Esophagus squamous epithelium (tissue), 5 donors: ENCODE measurements at regions not wholly inside any gene's neighbourhood (a gene's known extent, or its start where the extent isn't known, plus 50 kb on each side); places are given as distances from the start of the nearest gene placed in this dataset.
"Not testable (repeated sequence)": the region's sequence is repeated elsewhere in the genome, so short reads cannot be mapped to it uniquely, and the experiment has no call there.

Experiments used
- DNase-seq: peaks from one replicate; lab custom pipeline; 2025; lab: John Stamatoyannopoulos, UW
- H3K27ac ChIP-seq, 4 donors: fragments of 200-600 bp; sonication (generic); one replicate each; pipeline ENCODE4 v1.5.1; 2016 to 2019; ENCODE audit warnings: mild to moderate bottlenecking in 1 of 4
- H3K27me3 ChIP-seq, 4 donors: fragments of 200-600 bp; sonication (generic); 1 replicate in 3 of 4; 2 replicates in 1 of 4; pipeline versions ENCODE4 v1.5.1 to v1.6.0; 2017 to 2021; ENCODE audit warnings: antibody characterized with exemption in 1 of 4
- H3K36me3 ChIP-seq, 3 donors: fragments of 200-600 bp; sonication (generic); one replicate each; pipeline ENCODE4 v1.5.1; 2016 to 2019
- H3K4me1 ChIP-seq, 3 donors: fragments of 200-600 bp; sonication (generic); one replicate each; pipeline ENCODE4 v1.5.1; 2017 to 2019
- H3K4me3 ChIP-seq, 4 donors: fragments of 200-600 bp; sonication (generic); 1 replicate in 3 of 4; 2 replicates in 1 of 4; pipeline ENCODE4 v1.5.1; 2016 to 2019; ENCODE audit warnings: mild to moderate bottlenecking in 2 of 4, moderate library complexity in 1 of 4
- H3K9me3 ChIP-seq, 3 donors: fragments of 200-600 bp; sonication (generic); one replicate each; pipeline ENCODE4 v1.5.1; 2016 to 2019
- POLR2A ChIP-seq, 4 donors: fragments of 450-650 bp; IDR thresholded peaks; one replicate each; pipeline ENCODE4 v1.6.1; 2017; ENCODE audit warnings: antibody characterized with exemption in 4 of 4, mild to moderate bottlenecking in 4 of 4, moderate library complexity in 3 of 4
- WGBS, 2 donors: methylation state at CpG; one replicate each; pipeline ENCODE4 v1.1.5; 2018; 5-methylcytosine and 5-hydroxymethylcytosine counted together
- intact Hi-C: fragments of 100-400 bp; cut with DNase I; formaldehyde crosslinking; loops from one replicate; pipeline ENCODE4 v1.15.0; 2022
- TF ChIP-seq, protein P1 (sequence below), 6 experiments: fragments of 450-650 bp in 4 of 6; fragments of 200-600 bp in 2 of 6; sonication (generic) in 2 of 6; IDR thresholded peaks; one replicate each; pipeline ENCODE4 v1.5.1; 2016 to 2019; ENCODE audit warnings: antibody characterized with exemption in 6 of 6, mild to moderate bottlenecking in 4 of 6, moderate library complexity in 4 of 6
- donor health status: DM: yes; HTN: yes; CAD: no.

DNA sequence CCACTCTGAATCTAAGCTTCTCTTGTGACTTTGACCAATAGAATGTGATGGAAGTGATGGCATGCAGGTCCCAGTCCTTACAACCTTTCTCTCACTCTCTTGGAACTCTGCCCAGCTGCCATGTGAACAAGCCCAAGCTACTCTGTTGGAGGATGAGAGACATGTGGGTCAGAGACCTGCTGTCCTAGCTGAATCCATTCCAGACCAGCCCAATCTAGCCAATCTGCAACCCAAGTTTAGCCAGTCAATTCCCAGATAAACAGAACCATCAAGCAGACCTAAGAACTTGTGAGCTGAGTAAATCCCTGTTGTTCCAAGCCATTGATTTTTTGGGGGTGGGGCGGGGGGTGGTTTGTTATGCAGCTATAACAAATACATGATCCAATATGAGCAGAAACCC is 69.2 kb upstream of the GRK3 start:
- Histone ChIP-seq H3K27me3 (peaks cover 0 to 7% (median 0%) of the 10 kb centered on the region in 4 donors), H3K4me1 (no peaks in the 10 kb centered on the region), H3K9me3 (no peaks in the 10 kb centered on the region), H3K4me3 (no peak overlapping the region), H3K36me3 (peaks cover 0 to 8% (median 0%) of the 10 kb centered on the region in 3 donors), H3K27ac (no peak overlapping the region)
- no peak for TF ChIP-seq POLR2A (IDR thresholded peaks at IDR 0.05)
- TF ChIP-seq, protein P1, sequence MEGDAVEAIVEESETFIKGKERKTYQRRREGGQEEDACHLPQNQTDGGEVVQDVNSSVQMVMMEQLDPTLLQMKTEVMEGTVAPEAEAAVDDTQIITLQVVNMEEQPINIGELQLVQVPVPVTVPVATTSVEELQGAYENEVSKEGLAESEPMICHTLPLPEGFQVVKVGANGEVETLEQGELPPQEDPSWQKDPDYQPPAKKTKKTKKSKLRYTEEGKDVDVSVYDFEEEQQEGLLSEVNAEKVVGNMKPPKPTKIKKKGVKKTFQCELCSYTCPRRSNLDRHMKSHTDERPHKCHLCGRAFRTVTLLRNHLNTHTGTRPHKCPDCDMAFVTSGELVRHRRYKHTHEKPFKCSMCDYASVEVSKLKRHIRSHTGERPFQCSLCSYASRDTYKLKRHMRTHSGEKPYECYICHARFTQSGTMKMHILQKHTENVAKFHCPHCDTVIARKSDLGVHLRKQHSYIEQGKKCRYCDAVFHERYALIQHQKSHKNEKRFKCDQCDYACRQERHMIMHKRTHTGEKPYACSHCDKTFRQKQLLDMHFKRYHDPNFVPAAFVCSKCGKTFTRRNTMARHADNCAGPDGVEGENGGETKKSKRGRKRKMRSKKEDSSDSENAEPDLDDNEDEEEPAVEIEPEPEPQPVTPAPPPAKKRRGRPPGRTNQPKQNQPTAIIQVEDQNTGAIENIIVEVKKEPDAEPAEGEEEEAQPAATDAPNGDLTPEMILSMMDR (IDR thresholded peaks at IDR 0.05), result no peak
- no peak for DNase-seq
- 75 to 89% methylated on average over 1 of the region's 1 CpG for WGBS, 2 donors
- intact Hi-C loops, result no loop called here

DNA sequence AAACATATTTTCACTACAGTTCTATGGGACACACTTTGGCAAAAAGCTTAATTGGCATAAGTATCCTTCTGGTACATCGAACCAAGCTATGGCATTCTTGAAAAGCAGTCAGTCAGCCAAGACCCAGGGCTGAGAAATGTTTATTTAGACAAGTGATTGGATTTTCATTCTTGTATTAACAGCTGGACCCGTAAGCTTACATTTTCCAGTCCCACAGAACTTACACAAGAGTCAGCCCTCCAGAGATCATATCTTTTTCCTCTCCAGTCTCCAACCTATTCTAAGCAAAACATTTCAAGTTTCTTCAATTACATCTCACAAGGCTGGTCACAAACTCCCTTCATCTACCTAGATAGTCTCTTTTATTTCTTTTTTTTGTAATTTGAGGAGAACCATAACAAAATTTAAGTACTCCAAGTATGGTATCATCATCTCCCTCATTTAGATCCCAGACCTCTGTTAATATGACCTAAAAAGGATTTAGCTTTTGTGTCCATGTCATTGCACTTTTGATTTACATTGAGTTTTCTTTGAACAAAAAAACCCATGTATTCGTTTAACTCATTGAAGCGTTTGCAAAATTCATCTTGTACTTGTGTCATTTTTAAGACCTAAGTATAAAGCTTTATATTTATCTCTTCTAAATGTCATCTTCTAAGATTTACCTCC is 67.9 kb upstream of the GRK3 start:
- Histone ChIP-seq H3K27ac (no peak overlapping the region), H3K4me3 (no peak overlapping the region), H3K4me1 (no peaks in the 10 kb centered on the region), H3K27me3 (peaks cover 0 to 7% (median 0%) of the 10 kb centered on the region in 4 donors), H3K9me3 (no peaks in the 10 kb centered on the region), H3K36me3 (no peaks in the 10 kb centered on the region)
- 70 to 79% methylated on average over 4 of the region's 4 CpGs for WGBS, 2 donors
- intact Hi-C loops, result no loop called here
- TF ChIP-seq, protein P1 (IDR thresholded peaks at IDR 0.05), result no peak
- TF ChIP-seq POLR2A (IDR thresholded peaks at IDR 0.05), result no peak
- no peak for DNase-seq

- no peak for DNase-seq
- Histone ChIP-seq H3K4me1 (no peaks in the 10 kb centered on the region), H3K27ac (no peak overlapping the region), H3K9me3 (no peaks in the 10 kb centered on the region), H3K4me3 (no peak overlapping the region), H3K36me3 (no peaks in the 10 kb centered on the region), H3K27me3 (peaks cover 0 to 7% (median 0%) of the 10 kb centered on the region in 4 donors)
- intact Hi-C loops, result no loop called here
- TF ChIP-seq, protein P1 (IDR thresholded peaks at IDR 0.05), result no peak
- TF ChIP-seq POLR2A (IDR thresholded peaks at IDR 0.05), result no peak
- 38 to 67% methylated on average over 2 of the region's 2 CpGs for WGBS, 2 donors
These were observed 67.3 kb upstream of the GRK3 start for GRCh38 chr22:25497181-25497641.

- Histone ChIP-seq H3K4me3 (no peak overlapping the region), H3K27ac (no peak overlapping the region), H3K36me3 (no peaks in the 10 kb centered on the region), H3K27me3 (peaks cover 0 to 7% (median 0%) of the 10 kb centered on the region in 4 donors), H3K4me1 (no peaks in the 10 kb centered on the region), H3K9me3 (no peaks in the 10 kb centered on the region)
- no peak for TF ChIP-seq POLR2A (IDR thresholded peaks at IDR 0.05)
- TF ChIP-seq, protein P1 (IDR thresholded peaks at IDR 0.05), result no peak
- DNase-seq, result no peak
- intact Hi-C loops, result no loop called here
- WGBS, 2 donors, result 63 to 66% methylated on average over 2 of the region's 2 CpGs
These were observed 66.8 kb upstream of the GRK3 start for GRCh38 chr22:25497716-25498115.

DNA sequence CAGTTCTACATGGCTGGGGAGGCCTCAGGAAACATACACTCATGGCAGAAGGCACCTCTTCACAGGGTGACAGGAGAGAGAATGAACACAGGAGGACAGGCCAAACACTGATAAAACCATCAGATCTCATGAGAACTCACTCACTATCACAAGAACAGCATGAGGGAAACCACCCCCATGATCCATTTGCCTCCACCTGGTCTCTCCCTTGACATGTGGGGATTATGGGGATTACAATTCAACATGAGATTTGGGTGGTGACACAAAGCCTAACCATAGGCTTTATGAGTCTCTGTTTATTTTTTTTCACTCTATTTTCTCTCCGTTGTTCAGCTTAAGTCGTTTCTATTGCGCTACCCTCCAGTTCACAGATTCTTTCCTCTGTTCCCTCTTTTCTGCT is 63.8 kb upstream of the GRK3 start:
- intact Hi-C loops, H3K4me1 ChIP-seq, H3K9me3 ChIP-seq, H3K27ac ChIP-seq, H3K27me3 ChIP-seq, H3K4me3 ChIP-seq, H3K36me3 ChIP-seq, DNase-seq: not testable (repeated sequence)
- WGBS, 2 donors, result 68 to 89% methylated on average over 3 of the region's 3 CpGs

GRCh38 chr22:25504017-25504416 is 60.5 kb upstream of the GRK3 start:
- intact Hi-C loops, H3K27ac ChIP-seq, H3K9me3 ChIP-seq, H3K27me3 ChIP-seq, DNase-seq, H3K4me1 ChIP-seq, H3K36me3 ChIP-seq, H3K4me3 ChIP-seq: not testable (repeated sequence)
- 75 to 100% methylated on average over 1 of the region's 1 CpG for WGBS, 2 donors
